ENCODE measurements at regions not wholly inside any gene's neighbourhood (a gene's known extent, or its start where the extent isn't known, plus 50 kb on each side); places are given as distances from the start of the nearest gene placed in this dataset.

DNA sequence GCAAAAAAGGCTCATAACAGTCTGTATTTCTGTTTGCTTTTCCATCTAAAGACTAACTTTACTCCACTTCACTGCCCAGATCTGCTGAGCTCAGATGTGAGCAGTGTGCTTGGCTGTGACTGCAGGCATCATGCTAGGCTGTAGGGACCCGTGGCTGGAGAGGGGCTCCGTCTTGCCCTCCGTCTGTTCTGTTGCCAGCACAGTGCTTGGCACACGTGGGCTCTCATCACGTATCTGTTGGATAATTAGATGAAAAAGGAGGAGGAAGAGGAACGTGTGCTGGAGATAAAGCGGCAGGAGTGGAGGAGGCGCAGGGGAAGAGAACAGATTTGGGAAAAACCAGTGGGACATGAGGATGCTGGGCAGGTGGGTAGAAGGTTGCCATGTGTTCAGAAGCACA, 57.6 kb upstream of the IER3 start:
- TF ChIP-seq, protein P1, sequence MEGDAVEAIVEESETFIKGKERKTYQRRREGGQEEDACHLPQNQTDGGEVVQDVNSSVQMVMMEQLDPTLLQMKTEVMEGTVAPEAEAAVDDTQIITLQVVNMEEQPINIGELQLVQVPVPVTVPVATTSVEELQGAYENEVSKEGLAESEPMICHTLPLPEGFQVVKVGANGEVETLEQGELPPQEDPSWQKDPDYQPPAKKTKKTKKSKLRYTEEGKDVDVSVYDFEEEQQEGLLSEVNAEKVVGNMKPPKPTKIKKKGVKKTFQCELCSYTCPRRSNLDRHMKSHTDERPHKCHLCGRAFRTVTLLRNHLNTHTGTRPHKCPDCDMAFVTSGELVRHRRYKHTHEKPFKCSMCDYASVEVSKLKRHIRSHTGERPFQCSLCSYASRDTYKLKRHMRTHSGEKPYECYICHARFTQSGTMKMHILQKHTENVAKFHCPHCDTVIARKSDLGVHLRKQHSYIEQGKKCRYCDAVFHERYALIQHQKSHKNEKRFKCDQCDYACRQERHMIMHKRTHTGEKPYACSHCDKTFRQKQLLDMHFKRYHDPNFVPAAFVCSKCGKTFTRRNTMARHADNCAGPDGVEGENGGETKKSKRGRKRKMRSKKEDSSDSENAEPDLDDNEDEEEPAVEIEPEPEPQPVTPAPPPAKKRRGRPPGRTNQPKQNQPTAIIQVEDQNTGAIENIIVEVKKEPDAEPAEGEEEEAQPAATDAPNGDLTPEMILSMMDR (conservative IDR thresholded peaks at IDR 0.05; ENCODE audit: low read depth, low read length), result no peak
- TF ChIP-seq EZH2 (IDR thresholded peaks at IDR 0.05; ENCODE audit: borderline replicate concordance, low read depth, low read length, poor library complexity, severe bottlenecking), result no peak
